HUES6 (cell line): ENCODE measurements at regions not wholly inside any gene's neighbourhood (a gene's known extent, or its start where the extent isn't known, plus 50 kb on each side); places are given as distances from the start of the nearest gene placed in this dataset.
"Not testable (repeated sequence)": the region's sequence is repeated elsewhere in the genome, so short reads cannot be mapped to it uniquely, and the experiment has no call there.

Source experiments
- H3K27ac ChIP-seq: 2 replicates; pipeline ENCODE4 v1.7.0; 2013; ENCODE audit warnings: low read depth, mild to moderate bottlenecking, low read length, inconsistent platforms
- H3K27me3 ChIP-seq: 2 replicates; pipeline ENCODE4 v1.6.1; 2013; ENCODE audit warnings: low read length; ENCODE audit not compliant: control insufficient read depth, insufficient read depth
- H3K36me3 ChIP-seq: 2 replicates; pipeline ENCODE4 v1.6.1; 2013; ENCODE audit warnings: low read length; ENCODE audit not compliant: control insufficient read depth, insufficient read depth
- H3K4me1 ChIP-seq: 2 replicates; pipeline ENCODE4 v1.6.1; 2013; ENCODE audit warnings: low read length; ENCODE audit not compliant: control insufficient read depth, insufficient read depth
- H3K4me3 ChIP-seq: 2 replicates; pipeline ENCODE4 v1.5.1; 2013; ENCODE audit warnings: low read depth, low read length
- H3K9ac ChIP-seq: one replicate; pipeline ENCODE4 v1.6.1; 2013; ENCODE audit warnings: mild to moderate bottlenecking, low read length
- H3K9me3 ChIP-seq: 2 replicates; pipeline ENCODE4 v1.6.1; 2013; ENCODE audit warnings: low read depth, low read length; ENCODE audit not compliant: control insufficient read depth, insufficient read depth

GRCh38 chr5:171542525-171543140 is 123.2 kb downstream of the FGF18 start:
- peaks cover 3% of the 10 kb centered on the region; the same call in 1 of the 2 replicates for H3K4me1 ChIP-seq
- H3K9me3 ChIP-seq = no peaks in the 10 kb centered on the region
- H3K9ac ChIP-seq = no peak overlapping the region
- H3K4me3 ChIP-seq = no peak overlapping the region
- H3K36me3 ChIP-seq = no peaks in the 10 kb centered on the region
- no peaks in the 10 kb centered on the region for H3K27me3 ChIP-seq
- H3K27ac ChIP-seq = no peak overlapping the region

- H3K9me3 ChIP-seq = no peaks in the 10 kb centered on the region
- H3K36me3 ChIP-seq = no peaks in the 10 kb centered on the region
- H3K27me3 ChIP-seq = no peaks in the 10 kb centered on the region
- no peak overlapping the region for H3K27ac ChIP-seq
- no peak overlapping the region for H3K9ac ChIP-seq
- H3K4me1 ChIP-seq = peaks cover 3% of the 10 kb centered on the region; the same call in 1 of the 2 replicates
- H3K4me3 ChIP-seq = no peak overlapping the region
Measured at GRCh38 chr5:171543148-171543815, 123.8 kb downstream of the FGF18 start.

GRCh38 chr5:171544913-171545765 is 125.7 kb downstream of the FGF18 start:
- no peaks in the 10 kb centered on the region for H3K9me3 ChIP-seq
- H3K27me3 ChIP-seq = no peaks in the 10 kb centered on the region
- H3K4me1 ChIP-seq = peaks cover 3% of the 10 kb centered on the region; the same call in 1 of the 2 replicates
- H3K4me3 ChIP-seq = no peak overlapping the region
- no peak overlapping the region for H3K27ac ChIP-seq
- no peaks in the 10 kb centered on the region for H3K36me3 ChIP-seq
- no peak overlapping the region for H3K9ac ChIP-seq

GRCh38 chr5:171549274-171549673 is 129.8 kb downstream of the FGF18 start:
- Histone ChIP-seq H3K36me3 (no peaks in the 10 kb centered on the region), H3K4me1 (no peaks in the 10 kb centered on the region; the same call in 1 of the 2 replicates), H3K4me3 (no peak overlapping the region), H3K9me3 (no peaks in the 10 kb centered on the region), H3K9ac (no peak overlapping the region), H3K27ac (no peak overlapping the region), H3K27me3 (no peaks in the 10 kb centered on the region)

- not testable (repeated sequence) for H3K9ac ChIP-seq, H3K36me3 ChIP-seq, H3K9me3 ChIP-seq, H3K4me3 ChIP-seq, H3K27ac ChIP-seq, H3K27me3 ChIP-seq, H3K4me1 ChIP-seq
Measured at GRCh38 chr5:171553817-171554216, 134.4 kb downstream of the FGF18 start.

GRCh38 chr5:171555160-171555559 is 135.7 kb downstream of the FGF18 start:
- H3K9me3 ChIP-seq = no peaks in the 10 kb centered on the region
- H3K4me3 ChIP-seq = no peak overlapping the region
- H3K4me1 ChIP-seq = no peaks in the 10 kb centered on the region
- no peaks in the 10 kb centered on the region for H3K27me3 ChIP-seq
- H3K36me3 ChIP-seq = no peaks in the 10 kb centered on the region
- H3K9ac ChIP-seq = no peak overlapping the region
- no peak overlapping the region for H3K27ac ChIP-seq

- no peak overlapping the region for H3K27ac ChIP-seq
- H3K9me3 ChIP-seq = peaks cover 9% of the 10 kb centered on the region; the same call in 1 of the 2 replicates
- no peak overlapping the region for H3K4me3 ChIP-seq
- no peaks in the 10 kb centered on the region for H3K27me3 ChIP-seq
- H3K4me1 ChIP-seq = no peaks in the 10 kb centered on the region
- H3K9ac ChIP-seq = no peak overlapping the region
- H3K36me3 ChIP-seq = no peaks in the 10 kb centered on the region
Measured at GRCh38 chr5:171562822-171563221, 143.4 kb downstream of the FGF18 start.

GRCh38 chr5:171568389-171568788 is 148.9 kb downstream of the FGF18 start:
- Histone ChIP-seq H3K27me3 (no peaks in the 10 kb centered on the region), H3K4me1 (peaks cover 4% of the 10 kb centered on the region; the same call in 1 of the 2 replicates), H3K27ac (no peak overlapping the region), H3K9me3 (peaks cover 21% of the 10 kb centered on the region), H3K4me3 (no peak overlapping the region), H3K9ac (no peak overlapping the region), H3K36me3 (no peaks in the 10 kb centered on the region)

GRCh38 chr5:171569065-171569712 is 149.7 kb downstream of the FGF18 start:
- Histone ChIP-seq H3K4me1 (peaks cover 7% of the 10 kb centered on the region), H3K36me3 (no peaks in the 10 kb centered on the region), H3K9me3 (peaks cover 21% of the 10 kb centered on the region), H3K27ac (no peak overlapping the region), H3K4me3 (no peak overlapping the region), H3K27me3 (no peaks in the 10 kb centered on the region), H3K9ac (no peak overlapping the region)

- no peak overlapping the region for H3K4me3 ChIP-seq
- no peak overlapping the region for H3K9ac ChIP-seq
- H3K36me3 ChIP-seq = no peaks in the 10 kb centered on the region
- H3K9me3 ChIP-seq = peaks cover 21% of the 10 kb centered on the region
- H3K27me3 ChIP-seq = no peaks in the 10 kb centered on the region
- H3K27ac ChIP-seq = no peak overlapping the region
- peaks cover 7% of the 10 kb centered on the region for H3K4me1 ChIP-seq
Measured at GRCh38 chr5:171570244-171570825, 150.9 kb downstream of the FGF18 start.
